Transverse colon (tissue), 3 donors: ENCODE measurements at regions not wholly inside any gene's neighbourhood (a gene's known extent, or its start where the extent isn't known, plus 50 kb on each side); places are given as distances from the start of the nearest gene placed in this dataset.

ENCODE experiments used
- POLR2A ChIP-seq: fragments of 450-650 bp; IDR thresholded peaks from one replicate; pipeline ENCODE4 v1.6.1; 2016; ENCODE audit warnings: antibody characterized with exemption, mild to moderate bottlenecking, moderate library complexity
- TF ChIP-seq, protein P1 (sequence below), 5 experiments: fragments of 200-600 bp in 3 of 5; fragments of 450-650 bp in 2 of 5; sonication (generic) in 3 of 5; IDR thresholded peaks; 1 replicate in 2 of 5; 2 replicates in 3 of 5; pipeline ENCODE4 v1.5.1; 2016 to 2017; ENCODE audit warnings: antibody characterized with exemption in 5 of 5, inconsistent platforms in 3 of 5, mild to moderate bottlenecking in 2 of 5, moderate library complexity in 1 of 5

DNA sequence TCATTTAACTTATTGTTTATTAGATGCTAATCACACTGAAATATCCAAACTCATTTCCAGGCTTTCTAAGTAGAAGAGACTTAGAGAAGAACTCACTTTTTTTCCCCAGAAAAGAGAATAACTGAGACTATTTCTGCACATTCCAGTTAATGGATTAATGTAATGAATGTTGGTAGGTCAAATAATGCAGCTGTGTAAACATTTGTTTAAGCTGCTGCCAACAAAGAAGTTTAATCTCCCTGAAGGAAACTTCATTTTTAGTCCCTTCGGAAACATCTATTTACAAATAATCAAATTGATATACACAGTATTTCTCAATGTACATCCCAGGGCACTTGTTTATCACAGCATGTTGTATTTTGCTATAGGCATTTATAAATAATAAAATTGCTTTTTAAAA, 126.9 kb downstream of the KCNS3 start:
- no peak for TF ChIP-seq POLR2A
- TF ChIP-seq, protein P1, sequence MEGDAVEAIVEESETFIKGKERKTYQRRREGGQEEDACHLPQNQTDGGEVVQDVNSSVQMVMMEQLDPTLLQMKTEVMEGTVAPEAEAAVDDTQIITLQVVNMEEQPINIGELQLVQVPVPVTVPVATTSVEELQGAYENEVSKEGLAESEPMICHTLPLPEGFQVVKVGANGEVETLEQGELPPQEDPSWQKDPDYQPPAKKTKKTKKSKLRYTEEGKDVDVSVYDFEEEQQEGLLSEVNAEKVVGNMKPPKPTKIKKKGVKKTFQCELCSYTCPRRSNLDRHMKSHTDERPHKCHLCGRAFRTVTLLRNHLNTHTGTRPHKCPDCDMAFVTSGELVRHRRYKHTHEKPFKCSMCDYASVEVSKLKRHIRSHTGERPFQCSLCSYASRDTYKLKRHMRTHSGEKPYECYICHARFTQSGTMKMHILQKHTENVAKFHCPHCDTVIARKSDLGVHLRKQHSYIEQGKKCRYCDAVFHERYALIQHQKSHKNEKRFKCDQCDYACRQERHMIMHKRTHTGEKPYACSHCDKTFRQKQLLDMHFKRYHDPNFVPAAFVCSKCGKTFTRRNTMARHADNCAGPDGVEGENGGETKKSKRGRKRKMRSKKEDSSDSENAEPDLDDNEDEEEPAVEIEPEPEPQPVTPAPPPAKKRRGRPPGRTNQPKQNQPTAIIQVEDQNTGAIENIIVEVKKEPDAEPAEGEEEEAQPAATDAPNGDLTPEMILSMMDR (IDR thresholded peaks at IDR 0.05): no peak
